Spleen (tissue), 11 donors: ENCODE measurements at regions not wholly inside any gene's neighbourhood (a gene's known extent, or its start where the extent isn't known, plus 50 kb on each side); places are given as distances from the start of the nearest gene placed in this dataset.
"Not testable (repeated sequence)": the region's sequence is repeated elsewhere in the genome, so short reads cannot be mapped to it uniquely, and the experiment has no call there.

Experiments
- DNase-seq: peaks from one replicate; pipeline ENCODE4 v3.0.0-alpha.2; 2020
- H3K27ac ChIP-seq, 8 donors: fragments of 200-600 bp; sonication (generic) in 7 of 8; 1 replicate in 4 of 8; 2 replicates in 4 of 8; pipeline versions ENCODE4 v1.5.0 to v1.8.0; 2016 to 2021; ENCODE audit warnings: inconsistent platforms in 4 of 8, mild to moderate bottlenecking in 4 of 8, moderate library complexity in 1 of 8
- H3K27me3 ChIP-seq, 7 donors: fragments of 200-600 bp; sonication (generic) in 6 of 7; replicated peaks in 1 of 7; 1 replicate in 4 of 7; 2 replicates in 3 of 7; pipeline versions ENCODE4 v1.5.0 to v1.8.0; 2016 to 2021; ENCODE audit warnings: inconsistent platforms in 3 of 7, mild to moderate bottlenecking in 1 of 7
- H3K36me3 ChIP-seq, 6 donors: fragments of 200-600 bp; sonication (generic) in 5 of 6; 1 replicate in 4 of 6; 2 replicates in 2 of 6; pipeline versions ENCODE4 v1.5.0 to v1.8.0; 2016 to 2021; ENCODE audit warnings: inconsistent platforms in 2 of 6
- H3K4me1 ChIP-seq, 6 donors: fragments of 200-600 bp; sonication (generic) in 5 of 6; 1 replicate in 3 of 6; 2 replicates in 3 of 6; pipeline versions ENCODE4 v1.5.0 to v1.8.0; 2016 to 2021; ENCODE audit warnings: inconsistent platforms in 3 of 6
- H3K4me3 ChIP-seq, 8 donors: fragments of 200-600 bp; sonication (generic) in 7 of 8; 1 replicate in 4 of 8; 2 replicates in 4 of 8; pipeline versions ENCODE4 v1.5.0 to v1.8.0; 2016 to 2021; ENCODE audit warnings: inconsistent platforms in 4 of 8, mild to moderate bottlenecking in 4 of 8, moderate library complexity in 2 of 8
- H3K9me3 ChIP-seq, 8 donors: fragments of 200-600 bp; sonication (generic) in 7 of 8; 1 replicate in 4 of 8; 2 replicates in 4 of 8; pipeline versions ENCODE4 v1.5.0 to v1.8.0; 2016 to 2021; ENCODE audit warnings: inconsistent platforms in 4 of 8
- CTCF ChIP-seq, 11 experiments: fragments of 200-600 bp in 7 of 11; fragments of 450-650 bp in 4 of 11; sonication (generic) in 4 of 11; IDR thresholded peaks in 8 of 11; conservative IDR thresholded peaks in 3 of 11; 1 replicate in 7 of 11; 2 replicates in 4 of 11; pipeline versions ENCODE4 v1.4.0 to v1.8.0; 2016 to 2021; ENCODE audit warnings: antibody characterized with exemption in 11 of 11, inconsistent platforms in 4 of 11, mild to moderate bottlenecking in 1 of 11
- POLR2A ChIP-seq, 3 donors: fragments of 450-650 bp; IDR thresholded peaks; one replicate each; pipeline ENCODE4 v1.5.1; 2017; ENCODE audit warnings: antibody characterized with exemption in 3 of 3, mild to moderate bottlenecking in 1 of 3
- POLR2AphosphoS5 ChIP-seq, 3 donors: sonication (generic); formaldehyde crosslinking; IDR thresholded peaks; one replicate each; pipeline ENCODE4 v1.5.1; 2017; ENCODE audit warnings: antibody characterized with exemption in 3 of 3
- WGBS, 5 donors: extraction: QIAGEN DNeasy Blood & Tissue Kit in 3 of 5; methylation state at CpG; one replicate each; pipeline versions ENCODE4 v1.1.5 to v1.1.7; 2013 to 2018; 5-methylcytosine and 5-hydroxymethylcytosine counted together
- intact Hi-C: fragments of 100-400 bp; cut with DNase I; formaldehyde crosslinking; loops from one replicate; pipeline ENCODE4 v1.15.0; 2023; ENCODE audit warnings: low total_unique reads
- donor health status: healthy with polysubstance abuse.
- donor health status: DM: no; HTN: no; CAD: no; lungs with moderate emphysema.
- donor health status: DM: no; HTN: no; CAD: no.
- donor health status: Bipolar disorder and iron deficiency.
- donor health status: healthy.
- donor health status: DM: no; HTN: no; CAD: no.
- donor health status: DM: yes; HTN: yes; CAD: no.

GRCh38 chr1:178038372-178038771 lies 55.5 kb upstream of the RASAL2 start:
- H3K9me3 ChIP-seq, result peaks cover 0 to 16% (median 3%) of the 10 kb centered on the region in 8 donors
- peaks cover 0 to 26% (median 11%) of the 10 kb centered on the region in 6 donors for H3K4me1 ChIP-seq
- peak overlapping the region in 7 of 8 donors; percentile 61 to 84 (median 71) for H3K27ac ChIP-seq
- no peak for DNase-seq
- 70 to 90% (median 81%) methylated on average over 11 of the region's 11 CpGs for whole genome bisulfite sequencing, 5 donors
- peak overlapping the region in 3 of 8 donors; percentile 56 to 75 (median 75) for H3K4me3 ChIP-seq
- peaks cover 0 to 18% (median 0%) of the 10 kb centered on the region in 7 donors for H3K27me3 ChIP-seq
- intact Hi-C loops, result no loop called here
- no peaks in the 10 kb centered on the region for H3K36me3 ChIP-seq
- no peak for TF ChIP-seq POLR2AphosphoS5 (IDR thresholded peaks at IDR 0.05)
- no peak for TF ChIP-seq POLR2A (IDR thresholded peaks at IDR 0.05)
- TF ChIP-seq CTCF (IDR thresholded peaks at IDR 0.05 in 8 of 11, conservative IDR thresholded peaks at IDR 0.05 in 3 of 11), result no peak

- H3K27ac ChIP-seq, result no peak overlapping the region
- intact Hi-C loops, result no loop called here
- no peaks in the 10 kb centered on the region for H3K36me3 ChIP-seq
- H3K4me3 ChIP-seq, result no peak overlapping the region
- H3K4me1 ChIP-seq, result peaks cover 0 to 24% (median 11%) of the 10 kb centered on the region in 6 donors
- whole genome bisulfite sequencing, 5 donors, result 89 to 100% (median 97%) methylated on average over 2 of the region's 2 CpGs
- H3K27me3 ChIP-seq, result peaks cover 0 to 18% (median 0%) of the 10 kb centered on the region in 7 donors
- H3K9me3 ChIP-seq, result peaks cover 0 to 32% (median 17%) of the 10 kb centered on the region in 8 donors
- TF ChIP-seq CTCF (IDR thresholded peaks at IDR 0.05 in 8 of 11, conservative IDR thresholded peaks at IDR 0.05 in 3 of 11) (no peak), POLR2A (IDR thresholded peaks at IDR 0.05) (no peak), POLR2AphosphoS5 (IDR thresholded peaks at IDR 0.05) (no peak)
- DNase-seq, result no peak
Measured at GRCh38 chr1:178039891-178040290, 54.0 kb upstream of the RASAL2 start.

- H3K27me3 ChIP-seq, DNase-seq, H3K36me3 ChIP-seq, H3K4me3 ChIP-seq, H3K27ac ChIP-seq, intact Hi-C loops, H3K4me1 ChIP-seq: not testable (repeated sequence)
- H3K9me3 ChIP-seq, result peaks cover 0 to 32% (median 18%) of the 10 kb centered on the region in 8 donors
- 74 to 92% (median 84%) methylated on average over 4 of the region's 4 CpGs for WGBS, 5 donors
Measured at GRCh38 chr1:178043940-178044339, 50.0 kb upstream of the RASAL2 start.
